Neural cell (in vitro differentiated cells): ENCODE measurements at regions not wholly inside any gene's neighbourhood (a gene's known extent, or its start where the extent isn't known, plus 50 kb on each side); places are given as distances from the start of the nearest gene placed in this dataset.

Experiments used
- H2AFZ ChIP-seq: fragments of 200-600, 300-800 bp; sonication (generic), shearing (Covaris generic); 2 replicates; pipeline ENCODE4 v1.6.0; 2014; ENCODE audit warnings: low read depth, mild to moderate bottlenecking, antibody characterized with exemption, low read length, moderate library complexity
- H3F3A ChIP-seq: fragments of 200-600 bp; shearing (Covaris generic); 2 replicates; pipeline ENCODE4 v1.6.1; 2016; ENCODE audit warnings: mild to moderate bottlenecking, moderate library complexity, mixed read lengths, antibody characterized with exemption, low read length; ENCODE audit not compliant: insufficient read depth, poor library complexity, severe bottlenecking
- H3K27ac ChIP-seq: fragments of 200-600, 300-800 bp; sonication (generic), shearing (Covaris generic); 2 replicates; pipeline ENCODE4 v1.5.1; 2014; ENCODE audit warnings: mild to moderate bottlenecking, low read length, moderate library complexity
- H3K27me3 ChIP-seq: fragments of 300-800, 200-600 bp; sonication (generic), shearing (Covaris generic); 2 replicates; pipeline ENCODE4 v1.6.0; 2014; ENCODE audit warnings: mild to moderate bottlenecking, low read depth, low read length, moderate library complexity; ENCODE audit not compliant: insufficient read depth
- H3K36me3 ChIP-seq: fragments of 300-800, 200-600 bp; sonication (generic), shearing (Covaris generic); 2 replicates; pipeline ENCODE4 v1.5.1; 2014; ENCODE audit warnings: mild to moderate bottlenecking, antibody characterized with exemption, low read length, moderate library complexity; ENCODE audit not compliant: insufficient read depth
- H3K4me2 ChIP-seq: fragments of 300-800, 200-600 bp; sonication (generic), shearing (Covaris generic); 2 replicates; pipeline ENCODE4 v1.6.0; 2014; ENCODE audit warnings: mild to moderate bottlenecking, low read length
- H3K4me3 ChIP-seq: fragments of 300-800, 200-600 bp; sonication (generic), shearing (Covaris generic); 2 replicates; pipeline ENCODE4 v1.5.1; 2014; ENCODE audit warnings: mild to moderate bottlenecking, low read length, moderate library complexity
- H3K79me2 ChIP-seq: fragments of 200-600 bp; shearing (Covaris generic); replicated peaks from 2 replicates; pipeline ENCODE4 v1.6.0; 2014; ENCODE audit warnings: mild to moderate bottlenecking, low read length, moderate library complexity; ENCODE audit not compliant: insufficient read depth
- H3K9ac ChIP-seq: fragments of 300-800, 200-600 bp; sonication (generic), shearing (Covaris generic); 2 replicates; pipeline ENCODE4 v1.6.1; 2016; ENCODE audit warnings: mild to moderate bottlenecking, low read length, mixed read lengths
- H3K9me2 ChIP-seq: fragments of 200-600 bp; shearing (Covaris generic); 2 replicates; pipeline ENCODE4 v1.6.1; 2016; ENCODE audit warnings: mild to moderate bottlenecking, low read length, mixed read lengths; ENCODE audit not compliant: insufficient read depth
- H3K9me3 ChIP-seq: fragments of 200-600, 300-800 bp; sonication (generic), shearing (Covaris generic); 2 replicates; pipeline ENCODE4 v1.6.1; 2016; ENCODE audit warnings: mild to moderate bottlenecking, mixed run types, low read length, moderate library complexity, mixed read lengths
- H4K20me1 ChIP-seq: fragments of 200-600 bp; shearing (Covaris generic); 2 replicates; pipeline ENCODE4 v1.6.1; 2016; ENCODE audit warnings: mild to moderate bottlenecking, mixed run types; ENCODE audit not compliant: insufficient read depth
- CTCF ChIP-seq: fragments of 450-650 bp; IDR thresholded peaks from 2 replicates; pipeline ENCODE4 v1.5.1; 2014; ENCODE audit warnings: antibody characterized with exemption, mild to moderate bottlenecking, moderate library complexity; ENCODE audit not compliant: poor library complexity, severe bottlenecking
- EP300 ChIP-seq: fragments of 450-650 bp; conservative IDR thresholded peaks from 2 replicates; pipeline ENCODE4 v1.6.1; 2014; ENCODE audit warnings: antibody characterized with exemption, mild to moderate bottlenecking, moderate library complexity; ENCODE audit not compliant: poor library complexity, severe bottlenecking
- EZH2 ChIP-seq: fragments of 200-600, 300-800 bp; shearing (Covaris generic), sonication (generic); IDR thresholded peaks from 2 replicates; pipeline ENCODE4 v1.6.1; 2014; ENCODE audit warnings: antibody characterized with exemption, low read length, borderline replicate concordance, mild to moderate bottlenecking; ENCODE audit not compliant: insufficient read depth, poor library complexity, severe bottlenecking
- MXI1 ChIP-seq: fragments of 450-650 bp; conservative IDR thresholded peaks from 2 replicates; pipeline ENCODE4 v1.6.1; 2014; ENCODE audit warnings: antibody characterized with exemption, mild to moderate bottlenecking; ENCODE audit not compliant: poor library complexity, severe bottlenecking
- POLR2AphosphoS5 ChIP-seq: IDR thresholded peaks from 2 replicates; pipeline ENCODE4 v1.6.1; 2012
- RAD21 ChIP-seq: fragments of 450-650 bp; conservative IDR thresholded peaks from 2 replicates; pipeline ENCODE4 v1.6.1; 2014; ENCODE audit warnings: antibody characterized with exemption, mild to moderate bottlenecking, moderate library complexity
- REST ChIP-seq: IDR thresholded peaks from 2 replicates; pipeline ENCODE4 v1.6.1; 2012; ENCODE audit warnings: borderline replicate concordance
- SMC3 ChIP-seq: fragments of 450-650 bp; conservative IDR thresholded peaks from 2 replicates; pipeline ENCODE4 v1.6.1; 2014; ENCODE audit warnings: antibody characterized with exemption, mild to moderate bottlenecking, moderate library complexity; ENCODE audit not compliant: poor library complexity
- TAF1 ChIP-seq: IDR thresholded peaks from 2 replicates; pipeline ENCODE4 v1.6.1; 2012; ENCODE audit warnings: low read depth

GRCh38 chr9:107540164-107540561 lies 50.6 kb upstream of the KLF4 start:
- Histone ChIP-seq H3F3A (no peaks in the 10 kb centered on the region), H3K4me3 (no peak overlapping the region), H3K79me2 (no peaks in the 10 kb centered on the region), H3K36me3 (no peaks in the 10 kb centered on the region), H3K9me3 (no peaks in the 10 kb centered on the region), H3K27ac (no peak overlapping the region), H4K20me1 (no peaks in the 10 kb centered on the region), H2AFZ (no peak overlapping the region), H3K27me3 (no peaks in the 10 kb centered on the region), H3K9me2 (no peaks in the 10 kb centered on the region), H3K9ac (no peak overlapping the region), H3K4me2 (no peak overlapping the region)
- TF ChIP-seq EP300 (no peak), EZH2 (no peak), RAD21 (no peak), TAF1 (no peak), REST (no peak), POLR2AphosphoS5 (no peak), CTCF (no peak), SMC3 (no peak), MXI1 (no peak)

- Histone ChIP-seq H3K9ac (no peak overlapping the region), H3K27ac (no peak overlapping the region), H3K27me3 (no peaks in the 10 kb centered on the region), H3K36me3 (no peaks in the 10 kb centered on the region), H3K4me3 (no peak overlapping the region), H3F3A (no peaks in the 10 kb centered on the region), H2AFZ (no peak overlapping the region), H3K4me2 (no peak overlapping the region), H3K79me2 (no peaks in the 10 kb centered on the region), H3K9me3 (no peaks in the 10 kb centered on the region), H3K9me2 (no peaks in the 10 kb centered on the region), H4K20me1 (no peaks in the 10 kb centered on the region)
- TF ChIP-seq EZH2 (no peak), MXI1 (no peak), EP300 (no peak), RAD21 (no peak), SMC3 (no peak), TAF1 (no peak), REST (no peak), CTCF (no peak), POLR2AphosphoS5 (no peak)
These were observed 50.0 kb upstream of the KLF4 start for GRCh38 chr9:107539427-107540163.
